WTC11 (cell line): ENCODE measurements at regions not wholly inside any gene's neighbourhood (a gene's known extent, or its start where the extent isn't known, plus 50 kb on each side); places are given as distances from the start of the nearest gene placed in this dataset.

Experiments
- ATF1 ChIP-seq: sonication (generic); formaldehyde crosslinking; IDR thresholded peaks from 2 replicates; pipeline ENCODE4 v1.8.1; 2023; ENCODE audit warnings: mild to moderate bottlenecking, moderate library complexity, missing genetic modification reagents
- CREB1 ChIP-seq: sonication (generic); formaldehyde crosslinking; IDR thresholded peaks from 2 replicates; pipeline ENCODE4 v1.8.0; 2023; ENCODE audit warnings: mild to moderate bottlenecking, missing genetic modification reagents
- ELF4 ChIP-seq: sonication (generic); formaldehyde crosslinking; IDR thresholded peaks from 2 replicates; pipeline ENCODE4 v1.8.1; 2022; ENCODE audit warnings: low read depth, mild to moderate bottlenecking, moderate library complexity, missing genetic modification reagents
- FOXK1 ChIP-seq: sonication (generic); formaldehyde crosslinking; IDR thresholded peaks from 2 replicates; pipeline ENCODE4 v1.8.0; 2022; ENCODE audit warnings: mild to moderate bottlenecking, moderate library complexity, missing genetic modification reagents
- GABPB1 ChIP-seq: sonication (generic); formaldehyde crosslinking; IDR thresholded peaks from 2 replicates; pipeline ENCODE4 v1.8.1; 2023; ENCODE audit warnings: mild to moderate bottlenecking, missing genetic modification reagents
- SP1 ChIP-seq: sonication (generic); formaldehyde crosslinking; conservative IDR thresholded peaks from 2 replicates; pipeline ENCODE4 v1.8.1; 2022; ENCODE audit warnings: missing genetic modification reagents
- ZNF138 ChIP-seq: sonication (generic); formaldehyde crosslinking; conservative IDR thresholded peaks from 2 replicates; pipeline ENCODE4 v1.8.1; 2022; ENCODE audit warnings: mild to moderate bottlenecking, moderate library complexity, missing genetic modification reagents
- ZNF263 ChIP-seq: sonication (generic); formaldehyde crosslinking; IDR thresholded peaks from 2 replicates; pipeline ENCODE4 v1.8.1; 2022; ENCODE audit warnings: low read depth, mild to moderate bottlenecking, moderate library complexity, missing genetic modification reagents
- TF ChIP-seq, protein P1 (sequence below): fragments of 200-600 bp; IDR thresholded peaks from 2 replicates; pipeline ENCODE4 v1.8.0; 2022; ENCODE audit warnings: antibody characterized with exemption
- TF ChIP-seq, protein P2 (sequence below): fragments of 250-450 bp; sonication (Bioruptor Pico); IDR thresholded peaks from 2 replicates; pipeline ENCODE4 v1.9.0; 2021; ENCODE audit warnings: mild to moderate bottlenecking

DNA sequence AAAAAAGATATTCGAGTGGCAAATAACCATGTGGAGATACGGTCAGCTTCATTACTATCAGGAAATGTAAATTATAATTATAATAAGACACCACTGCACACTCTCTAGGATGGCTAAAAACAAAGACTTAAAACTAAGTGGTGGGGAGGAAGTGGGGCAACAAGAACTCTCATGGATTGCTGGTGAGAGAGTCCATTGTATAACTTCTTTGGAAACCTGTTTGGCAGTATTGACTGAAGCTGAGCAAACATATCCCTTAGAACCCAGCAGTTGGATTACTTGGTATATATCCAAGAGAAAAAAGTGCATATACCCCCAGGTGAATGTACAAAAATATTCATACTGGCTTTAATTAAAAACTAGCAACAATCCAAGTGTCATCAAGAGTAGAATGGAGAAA is 133.7 kb upstream of the CTBP2 start:
- TF ChIP-seq GABPB1 (CRISPR knock-in tag) (no peak), ZNF263 (CRISPR knock-in tag) (no peak), ATF1 (CRISPR knock-in tag) (no peak), FOXK1 (CRISPR knock-in tag) (no peak), ZNF138 (no peak), SP1 (CRISPR knock-in tag) (no peak), CREB1 (no peak), ELF4 (CRISPR knock-in tag) (no peak)
- TF ChIP-seq, protein P1, sequence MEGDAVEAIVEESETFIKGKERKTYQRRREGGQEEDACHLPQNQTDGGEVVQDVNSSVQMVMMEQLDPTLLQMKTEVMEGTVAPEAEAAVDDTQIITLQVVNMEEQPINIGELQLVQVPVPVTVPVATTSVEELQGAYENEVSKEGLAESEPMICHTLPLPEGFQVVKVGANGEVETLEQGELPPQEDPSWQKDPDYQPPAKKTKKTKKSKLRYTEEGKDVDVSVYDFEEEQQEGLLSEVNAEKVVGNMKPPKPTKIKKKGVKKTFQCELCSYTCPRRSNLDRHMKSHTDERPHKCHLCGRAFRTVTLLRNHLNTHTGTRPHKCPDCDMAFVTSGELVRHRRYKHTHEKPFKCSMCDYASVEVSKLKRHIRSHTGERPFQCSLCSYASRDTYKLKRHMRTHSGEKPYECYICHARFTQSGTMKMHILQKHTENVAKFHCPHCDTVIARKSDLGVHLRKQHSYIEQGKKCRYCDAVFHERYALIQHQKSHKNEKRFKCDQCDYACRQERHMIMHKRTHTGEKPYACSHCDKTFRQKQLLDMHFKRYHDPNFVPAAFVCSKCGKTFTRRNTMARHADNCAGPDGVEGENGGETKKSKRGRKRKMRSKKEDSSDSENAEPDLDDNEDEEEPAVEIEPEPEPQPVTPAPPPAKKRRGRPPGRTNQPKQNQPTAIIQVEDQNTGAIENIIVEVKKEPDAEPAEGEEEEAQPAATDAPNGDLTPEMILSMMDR, result no peak
- TF ChIP-seq, protein P2, sequence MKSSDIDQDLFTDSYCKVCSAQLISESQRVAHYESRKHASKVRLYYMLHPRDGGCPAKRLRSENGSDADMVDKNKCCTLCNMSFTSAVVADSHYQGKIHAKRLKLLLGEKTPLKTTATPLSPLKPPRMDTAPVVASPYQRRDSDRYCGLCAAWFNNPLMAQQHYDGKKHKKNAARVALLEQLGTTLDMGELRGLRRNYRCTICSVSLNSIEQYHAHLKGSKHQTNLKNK (CRISPR knock-in tag), result no peak
